ENCODE measurements at regions not wholly inside any gene's neighbourhood (a gene's known extent, or its start where the extent isn't known, plus 50 kb on each side); places are given as distances from the start of the nearest gene placed in this dataset.

DNA sequence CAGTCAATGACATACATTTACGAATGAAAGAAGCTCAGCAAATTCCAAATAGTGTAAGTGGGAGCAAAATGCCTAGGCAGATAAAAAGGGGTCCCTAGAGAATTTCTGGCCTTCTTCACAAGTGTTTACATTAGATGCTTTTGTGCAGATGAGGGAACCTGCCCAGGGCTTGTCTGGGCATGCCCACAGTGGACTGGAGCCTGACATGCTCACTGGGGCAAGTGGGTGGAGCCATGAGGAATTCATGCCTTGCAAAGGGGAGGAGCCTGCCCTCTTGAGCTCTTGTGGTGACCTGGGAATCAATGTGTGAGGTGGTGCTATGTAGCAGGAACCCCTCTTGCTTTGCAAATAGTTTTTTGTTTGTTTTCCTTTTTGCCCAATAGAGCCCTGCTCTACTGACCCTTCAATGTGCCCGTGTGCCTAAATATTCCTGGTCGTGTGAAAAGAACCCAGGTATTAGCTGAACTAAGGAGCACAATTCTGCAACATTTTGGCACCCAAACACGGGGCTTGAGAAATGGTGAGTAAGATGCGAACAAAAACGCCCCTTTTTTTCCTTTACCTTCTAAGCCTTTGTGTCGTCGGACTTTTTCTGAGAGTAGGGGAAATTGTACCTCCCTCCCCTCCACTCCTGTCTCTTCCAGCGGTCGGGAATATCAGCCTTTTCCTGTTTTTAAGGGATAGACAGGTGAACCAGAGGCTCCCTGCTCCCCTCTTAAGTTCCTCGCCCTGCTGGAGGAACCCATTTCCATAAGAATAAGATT lies 433.8 kb upstream of the CDH9 start:
- DNase-seq (ENCODE audit: low read depth), result peak; percentile 11
- TF ChIP-seq, protein P1, sequence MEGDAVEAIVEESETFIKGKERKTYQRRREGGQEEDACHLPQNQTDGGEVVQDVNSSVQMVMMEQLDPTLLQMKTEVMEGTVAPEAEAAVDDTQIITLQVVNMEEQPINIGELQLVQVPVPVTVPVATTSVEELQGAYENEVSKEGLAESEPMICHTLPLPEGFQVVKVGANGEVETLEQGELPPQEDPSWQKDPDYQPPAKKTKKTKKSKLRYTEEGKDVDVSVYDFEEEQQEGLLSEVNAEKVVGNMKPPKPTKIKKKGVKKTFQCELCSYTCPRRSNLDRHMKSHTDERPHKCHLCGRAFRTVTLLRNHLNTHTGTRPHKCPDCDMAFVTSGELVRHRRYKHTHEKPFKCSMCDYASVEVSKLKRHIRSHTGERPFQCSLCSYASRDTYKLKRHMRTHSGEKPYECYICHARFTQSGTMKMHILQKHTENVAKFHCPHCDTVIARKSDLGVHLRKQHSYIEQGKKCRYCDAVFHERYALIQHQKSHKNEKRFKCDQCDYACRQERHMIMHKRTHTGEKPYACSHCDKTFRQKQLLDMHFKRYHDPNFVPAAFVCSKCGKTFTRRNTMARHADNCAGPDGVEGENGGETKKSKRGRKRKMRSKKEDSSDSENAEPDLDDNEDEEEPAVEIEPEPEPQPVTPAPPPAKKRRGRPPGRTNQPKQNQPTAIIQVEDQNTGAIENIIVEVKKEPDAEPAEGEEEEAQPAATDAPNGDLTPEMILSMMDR (IDR thresholded peaks at IDR 0.05; ENCODE audit: low read length, missing control alignments), result no peak
- H3K4me3 ChIP-seq (replicated peaks; ENCODE audit: low read depth, low read length), result no peak overlapping the region

DNA sequence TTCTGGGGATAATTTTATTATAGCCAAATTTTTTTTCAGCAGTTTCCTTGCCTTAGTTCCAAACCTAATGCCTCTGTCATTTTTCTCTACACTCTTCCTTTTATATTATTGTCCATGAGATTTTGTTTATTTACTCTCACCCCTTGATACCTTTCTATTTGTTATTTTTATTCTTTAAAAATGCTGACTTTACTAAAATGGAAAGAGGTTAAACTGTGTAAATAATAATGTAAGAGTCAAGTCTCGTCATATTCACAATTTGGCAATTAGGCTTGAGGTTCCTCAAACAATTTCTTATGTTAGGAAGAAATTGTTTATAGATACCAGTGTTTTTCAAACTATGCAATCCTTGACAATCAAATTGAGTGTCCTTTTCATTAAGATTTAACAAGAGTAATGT lies 428.6 kb upstream of the CDH9 start:
- no peak overlapping the region for H3K4me3 ChIP-seq (replicated peaks; ENCODE audit: low read depth, low read length)
- DNase-seq (ENCODE audit: low read depth), result no peak
- TF ChIP-seq, protein P1 (IDR thresholded peaks at IDR 0.05; ENCODE audit: low read length, missing control alignments), result no peak

DNA sequence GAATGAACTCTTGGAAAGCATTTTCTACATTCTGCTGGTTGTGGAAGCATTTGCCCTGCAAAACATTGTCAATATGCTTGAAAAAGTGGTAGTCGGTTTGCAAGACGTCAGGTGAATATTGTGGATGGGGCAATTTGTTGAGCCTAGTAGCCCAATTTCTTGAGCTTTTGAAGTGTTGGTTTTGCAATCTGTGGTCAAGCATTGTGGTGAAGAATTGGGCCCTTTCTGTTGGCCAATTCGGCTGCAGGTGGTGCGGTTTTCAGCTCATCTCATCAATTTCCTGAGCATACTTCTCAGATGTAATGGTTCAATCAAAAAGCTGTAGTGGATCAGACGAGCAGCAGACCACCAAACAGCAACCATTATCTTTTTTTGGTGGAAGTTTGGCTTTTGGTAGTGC lies 426.8 kb upstream of the CDH9 start:
- no peak overlapping the region for H3K4me3 ChIP-seq (replicated peaks; ENCODE audit: low read depth, low read length)
- TF ChIP-seq, protein P1 (IDR thresholded peaks at IDR 0.05; ENCODE audit: low read length, missing control alignments), result no peak

DNA sequence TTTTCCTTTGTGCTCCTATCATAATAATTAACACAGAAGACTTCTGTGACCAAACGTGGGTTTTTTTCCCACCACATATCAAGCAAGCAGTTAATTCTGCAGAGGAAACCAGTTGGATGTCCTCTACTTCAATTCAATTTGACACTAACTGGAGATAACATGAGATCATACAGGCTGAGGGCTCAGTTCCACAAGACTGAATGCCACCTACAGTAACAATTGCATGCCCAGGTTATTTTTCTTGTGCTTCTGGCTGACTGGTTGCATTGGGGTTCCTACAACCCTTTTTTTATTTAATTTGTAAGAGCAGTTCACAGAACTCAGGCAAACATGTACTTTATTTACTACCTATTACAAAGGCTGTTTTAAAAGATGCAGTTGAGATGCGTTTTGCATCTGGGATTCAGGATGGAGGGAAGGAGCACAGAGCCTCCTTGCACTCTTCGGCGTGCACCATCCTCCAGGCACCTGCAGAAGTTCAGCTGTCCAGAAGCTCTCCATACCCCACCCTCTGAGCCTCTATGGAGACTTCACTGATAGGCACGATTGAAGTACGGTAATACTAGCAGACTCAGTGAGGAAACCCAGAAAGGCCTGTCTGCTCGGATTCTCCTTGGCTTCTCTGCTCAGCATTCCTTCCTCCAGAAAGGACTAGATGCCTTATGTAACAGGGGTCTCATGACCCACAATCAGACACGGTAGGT lies 425.2 kb upstream of the CDH9 start:
- DNase-seq (ENCODE audit: low read depth), result no peak
- TF ChIP-seq, protein P1 (IDR thresholded peaks at IDR 0.05; ENCODE audit: low read length, missing control alignments), result no peak
- H3K4me3 ChIP-seq (replicated peaks; ENCODE audit: low read depth, low read length), result no peak overlapping the region

More for the DNA sequence above, 426.8 kb upstream of the CDH9 start:
- no peak for DNase-seq (ENCODE audit: low read depth)

DNA sequence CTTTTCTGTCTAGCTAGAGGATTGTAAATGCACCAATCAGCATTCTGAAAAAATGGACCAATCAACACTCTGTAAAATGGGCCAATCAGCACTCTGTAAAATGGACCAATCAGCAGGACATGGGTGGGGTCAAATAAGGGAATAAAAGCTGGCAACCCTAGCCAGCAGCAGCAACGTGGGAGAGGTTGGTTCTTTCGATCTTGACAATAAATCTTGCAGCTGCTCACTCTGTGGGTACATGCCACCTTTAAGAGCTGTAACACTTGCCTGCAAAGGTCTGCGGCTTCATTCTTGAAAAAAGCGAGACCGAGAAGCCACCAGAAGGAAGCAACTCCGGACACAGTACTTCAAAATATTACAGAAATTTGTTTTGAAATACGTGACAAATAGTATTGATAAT lies 424.6 kb upstream of the CDH9 start:
- no peak overlapping the region for H3K4me3 ChIP-seq (replicated peaks; ENCODE audit: low read depth, low read length)
- no peak for DNase-seq (ENCODE audit: low read depth)
- TF ChIP-seq, protein P1 (IDR thresholded peaks at IDR 0.05; ENCODE audit: low read length, missing control alignments), result no peak

DNA sequence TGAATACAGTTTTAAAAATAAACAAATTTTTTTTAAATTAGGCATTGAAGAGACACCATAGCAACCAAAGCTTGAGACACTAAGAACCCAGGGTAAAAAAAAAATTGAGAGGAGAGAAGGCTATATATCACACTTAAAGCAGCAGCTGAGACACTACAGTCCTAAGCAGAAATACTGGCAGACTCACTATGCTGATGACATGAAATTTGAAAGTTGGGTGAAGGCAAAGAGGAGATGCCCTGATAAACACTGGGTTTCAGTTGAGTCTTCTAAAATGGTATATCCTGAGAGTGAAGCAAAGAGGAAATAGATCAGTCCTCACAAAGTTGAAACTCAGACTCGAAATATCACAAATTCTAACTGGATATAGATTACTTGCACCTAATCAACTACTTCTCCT lies 419.9 kb upstream of the CDH9 start:
- DNase-seq (ENCODE audit: low read depth), result no peak
- no peak overlapping the region for H3K4me3 ChIP-seq (replicated peaks; ENCODE audit: low read depth, low read length)
- TF ChIP-seq, protein P1 (IDR thresholded peaks at IDR 0.05; ENCODE audit: low read length, missing control alignments), result no peak

All from fibroblast of pulmonary artery (primary cell).